Esophagus muscularis mucosa (tissue), 4 donors: ENCODE measurements at regions not wholly inside any gene's neighbourhood (a gene's known extent, or its start where the extent isn't known, plus 50 kb on each side); places are given as distances from the start of the nearest gene placed in this dataset.
"Not testable (repeated sequence)": the region's sequence is repeated elsewhere in the genome, so short reads cannot be mapped to it uniquely, and the experiment has no call there.

Experiments
- DNase-seq: peaks from one replicate; pipeline ENCODE4 v3.0.0-alpha.2; 2017; ENCODE audit errors: extremely low spot score
- H3K27ac ChIP-seq, 4 donors: fragments of 200-600 bp; sonication (generic); replicated peaks in 1 of 4; 1 replicate in 3 of 4; 2 replicates in 1 of 4; pipeline ENCODE4 v1.5.1; 2016 to 2019; ENCODE audit warnings: mild to moderate bottlenecking in 1 of 4
- H3K27me3 ChIP-seq, 4 donors: fragments of 200-600 bp; sonication (generic); one replicate each; pipeline versions ENCODE4 v1.5.1 to v1.6.0; 2016 to 2019
- H3K36me3 ChIP-seq, 4 donors: fragments of 200-600 bp; sonication (generic); one replicate each; pipeline ENCODE4 v1.5.1; 2016 to 2019
- H3K4me1 ChIP-seq, 4 donors: fragments of 200-600 bp; sonication (generic); one replicate each; pipeline ENCODE4 v1.5.1; 2016 to 2019
- H3K4me3 ChIP-seq, 4 donors: fragments of 200-600 bp; sonication (generic); 1 replicate in 2 of 4; 2 replicates in 2 of 4; pipeline ENCODE4 v1.5.1; 2016 to 2019; ENCODE audit warnings: mild to moderate bottlenecking in 4 of 4, moderate library complexity in 1 of 4
- H3K9me3 ChIP-seq, 4 donors: fragments of 200-600 bp; sonication (generic); 1 replicate in 3 of 4; 2 replicates in 1 of 4; pipeline ENCODE4 v1.5.1; 2016 to 2019
- EP300 ChIP-seq: sonication (generic); formaldehyde crosslinking; IDR thresholded peaks from one replicate; pipeline ENCODE4 v1.6.1; 2017; ENCODE audit warnings: antibody characterized with exemption
- POLR2A ChIP-seq: fragments of 450-650 bp; IDR thresholded peaks from one replicate; pipeline ENCODE4 v1.6.1; 2017; ENCODE audit warnings: antibody characterized with exemption, moderate library complexity, mild to moderate bottlenecking, low read depth
- POLR2AphosphoS5 ChIP-seq, 2 donors: sonication (generic); formaldehyde crosslinking; IDR thresholded peaks; one replicate each; pipeline ENCODE4 v1.6.1; 2017; ENCODE audit warnings: antibody characterized with exemption in 2 of 2
- WGBS: methylation state at CpG from one replicate; pipeline ENCODE4 v1.1.5; 2018; 5-methylcytosine and 5-hydroxymethylcytosine counted together
- intact Hi-C: fragments of 100-400 bp; cut with DNase I; formaldehyde crosslinking; loops from one replicate; pipeline ENCODE4 v1.15.1; 2023
- TF ChIP-seq, protein P1 (sequence below), 3 experiments: fragments of 200-600 bp in 2 of 3; fragments of 450-650 bp in 1 of 3; sonication (generic) in 2 of 3; IDR thresholded peaks; one replicate each; pipeline ENCODE4 v1.5.1; 2017 to 2019; ENCODE audit warnings: antibody characterized with exemption in 3 of 3, mild to moderate bottlenecking in 2 of 3, moderate library complexity in 1 of 3

DNA sequence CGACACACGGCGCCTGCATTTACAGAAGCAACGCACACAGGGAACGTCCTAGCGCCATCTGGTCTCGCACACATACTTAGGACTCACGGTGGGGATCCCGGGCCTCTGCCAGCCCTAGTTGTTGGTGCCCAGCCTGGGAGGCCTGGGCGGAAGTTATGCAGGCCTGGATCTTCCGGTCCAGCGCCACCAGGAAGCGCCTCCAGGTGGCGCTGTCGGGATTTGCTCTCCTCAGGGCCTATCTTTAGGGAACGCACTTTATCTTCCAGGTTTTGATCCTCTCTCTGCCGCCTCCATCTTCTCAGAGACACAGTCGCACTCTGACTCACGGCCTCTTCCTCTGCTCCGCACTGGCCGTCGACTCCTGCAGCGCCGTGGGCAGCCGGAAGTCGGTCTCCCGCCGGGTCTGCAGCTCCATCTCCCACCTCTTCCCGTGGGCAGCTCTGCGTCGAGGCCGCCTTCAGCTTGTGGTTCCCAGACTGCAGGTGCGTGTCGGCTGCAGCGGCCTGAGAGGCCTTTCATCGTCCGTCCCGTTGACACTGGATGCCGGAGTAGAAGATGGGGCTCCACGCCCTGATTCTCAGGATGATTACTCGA, 760.4 kb downstream of the TMEM121 start:
- H3K4me1 ChIP-seq = no peaks in the 10 kb centered on the region
- WGBS = 80% methylated on average over 35 of the region's 41 CpGs
- H3K27ac ChIP-seq = no peak overlapping the region
- H3K9me3 ChIP-seq = no peaks in the 10 kb centered on the region
- no peak overlapping the region for H3K4me3 ChIP-seq
- TF ChIP-seq POLR2AphosphoS5 (IDR thresholded peaks at IDR 0.05) = no peak
- no peak for DNase-seq
- intact Hi-C loops = no loop called here
- H3K27me3 ChIP-seq = peaks cover 0 to 22% (median 0%) of the 10 kb centered on the region in 4 donors
- H3K36me3 ChIP-seq = no peaks in the 10 kb centered on the region

DNA sequence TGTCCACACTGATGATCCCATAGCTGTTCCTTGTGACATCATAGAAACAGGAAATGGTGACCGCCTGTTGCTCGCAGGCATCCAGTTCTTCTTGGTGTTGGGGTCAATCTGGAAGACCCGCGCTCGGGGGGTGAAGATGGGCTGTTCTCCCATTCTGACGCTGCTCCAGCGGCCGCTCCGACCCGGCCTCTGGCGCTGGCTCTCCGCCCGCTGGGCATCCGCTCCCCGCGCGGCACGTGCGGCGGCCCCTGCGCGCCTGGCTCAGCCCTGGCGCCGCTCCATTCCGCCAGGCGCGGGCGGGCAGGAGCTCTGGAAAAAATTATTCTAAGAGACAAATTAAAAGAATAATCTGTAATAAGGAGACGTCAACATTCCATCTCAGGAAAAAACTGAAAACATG, 761.1 kb downstream of the TMEM121 start:
- Histone ChIP-seq H3K4me1 (no peaks in the 10 kb centered on the region), H3K36me3 (no peaks in the 10 kb centered on the region), H3K9me3 (no peaks in the 10 kb centered on the region), H3K4me3 (no peak overlapping the region), H3K27me3 (peaks cover 0 to 24% (median 0%) of the 10 kb centered on the region in 4 donors), H3K27ac (no peak overlapping the region)
- intact Hi-C loops = no loop called here
- WGBS = 88% methylated on average over 29 of the region's 29 CpGs
- TF ChIP-seq POLR2AphosphoS5 (IDR thresholded peaks at IDR 0.05) = no peak
- no peak for DNase-seq

DNA sequence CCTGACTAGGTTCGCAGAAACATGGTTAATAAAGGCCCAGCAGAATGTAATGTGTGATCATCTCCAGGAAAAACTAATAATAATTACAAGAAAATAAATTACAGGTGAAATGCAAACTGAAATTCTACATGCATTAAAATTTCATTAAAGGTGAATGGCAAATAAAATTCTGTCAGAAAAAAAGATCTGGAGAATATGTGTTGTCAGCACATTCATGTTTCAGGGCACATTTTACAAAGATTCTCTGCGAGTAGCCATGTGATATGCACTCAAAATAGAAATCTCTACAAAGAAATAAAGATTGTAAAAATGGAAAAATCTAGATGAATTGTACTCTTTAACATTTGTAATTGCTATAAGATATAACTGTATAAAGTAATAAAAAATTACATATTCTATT, 765.2 kb downstream of the TMEM121 start:
- WGBS = 53% methylated on average over 2 of the region's 2 CpGs
- H3K9me3 ChIP-seq = no peaks in the 10 kb centered on the region
- H3K36me3 ChIP-seq = no peaks in the 10 kb centered on the region
- no peak for DNase-seq
- no peak overlapping the region for H3K4me3 ChIP-seq
- H3K27me3 ChIP-seq = peaks cover 0 to 29% (median 0%) of the 10 kb centered on the region in 4 donors
- intact Hi-C loops = no loop called here
- H3K27ac ChIP-seq = no peak overlapping the region
- TF ChIP-seq POLR2AphosphoS5 (IDR thresholded peaks at IDR 0.05) (no peak), EP300 (no peak), POLR2A (no peak)
- TF ChIP-seq, protein P1, sequence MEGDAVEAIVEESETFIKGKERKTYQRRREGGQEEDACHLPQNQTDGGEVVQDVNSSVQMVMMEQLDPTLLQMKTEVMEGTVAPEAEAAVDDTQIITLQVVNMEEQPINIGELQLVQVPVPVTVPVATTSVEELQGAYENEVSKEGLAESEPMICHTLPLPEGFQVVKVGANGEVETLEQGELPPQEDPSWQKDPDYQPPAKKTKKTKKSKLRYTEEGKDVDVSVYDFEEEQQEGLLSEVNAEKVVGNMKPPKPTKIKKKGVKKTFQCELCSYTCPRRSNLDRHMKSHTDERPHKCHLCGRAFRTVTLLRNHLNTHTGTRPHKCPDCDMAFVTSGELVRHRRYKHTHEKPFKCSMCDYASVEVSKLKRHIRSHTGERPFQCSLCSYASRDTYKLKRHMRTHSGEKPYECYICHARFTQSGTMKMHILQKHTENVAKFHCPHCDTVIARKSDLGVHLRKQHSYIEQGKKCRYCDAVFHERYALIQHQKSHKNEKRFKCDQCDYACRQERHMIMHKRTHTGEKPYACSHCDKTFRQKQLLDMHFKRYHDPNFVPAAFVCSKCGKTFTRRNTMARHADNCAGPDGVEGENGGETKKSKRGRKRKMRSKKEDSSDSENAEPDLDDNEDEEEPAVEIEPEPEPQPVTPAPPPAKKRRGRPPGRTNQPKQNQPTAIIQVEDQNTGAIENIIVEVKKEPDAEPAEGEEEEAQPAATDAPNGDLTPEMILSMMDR (IDR thresholded peaks at IDR 0.05) = no peak
- no peaks in the 10 kb centered on the region for H3K4me1 ChIP-seq

DNA sequence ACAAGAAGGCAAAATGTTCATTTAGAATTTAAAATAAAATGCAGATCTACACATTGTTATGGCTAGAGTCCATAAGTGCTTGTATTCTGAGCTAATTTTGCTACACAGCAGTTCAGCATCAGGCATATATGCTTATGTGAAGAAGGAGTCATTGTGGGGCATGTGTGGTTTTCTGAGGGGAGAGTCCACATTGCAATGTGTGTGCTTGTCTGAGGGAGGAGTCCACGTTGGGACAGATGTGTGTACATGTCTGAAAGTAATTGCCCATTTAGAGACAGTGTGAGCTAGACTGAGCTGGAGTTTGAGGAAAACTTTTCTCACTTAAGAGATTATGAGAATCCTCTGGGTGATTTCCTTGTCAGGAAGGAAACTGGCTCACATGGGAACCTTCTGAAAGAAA, 767.9 kb downstream of the TMEM121 start:
- Histone ChIP-seq H3K4me1 (no peaks in the 10 kb centered on the region), H3K4me3 (no peak overlapping the region), H3K27me3 (peaks cover 0 to 13% (median 0%) of the 10 kb centered on the region in 4 donors), H3K27ac (no peak overlapping the region), H3K9me3 (peaks cover 0 to 6% (median 0%) of the 10 kb centered on the region in 4 donors), H3K36me3 (no peaks in the 10 kb centered on the region)
- intact Hi-C loops = no loop called here
- 20% methylated on average over 1 of the region's 1 CpG for WGBS
- TF ChIP-seq POLR2AphosphoS5 (IDR thresholded peaks at IDR 0.05) (no peak), POLR2A (no peak), EP300 (no peak)
- TF ChIP-seq, protein P1 (IDR thresholded peaks at IDR 0.05) = no peak
- DNase-seq = no peak

DNA sequence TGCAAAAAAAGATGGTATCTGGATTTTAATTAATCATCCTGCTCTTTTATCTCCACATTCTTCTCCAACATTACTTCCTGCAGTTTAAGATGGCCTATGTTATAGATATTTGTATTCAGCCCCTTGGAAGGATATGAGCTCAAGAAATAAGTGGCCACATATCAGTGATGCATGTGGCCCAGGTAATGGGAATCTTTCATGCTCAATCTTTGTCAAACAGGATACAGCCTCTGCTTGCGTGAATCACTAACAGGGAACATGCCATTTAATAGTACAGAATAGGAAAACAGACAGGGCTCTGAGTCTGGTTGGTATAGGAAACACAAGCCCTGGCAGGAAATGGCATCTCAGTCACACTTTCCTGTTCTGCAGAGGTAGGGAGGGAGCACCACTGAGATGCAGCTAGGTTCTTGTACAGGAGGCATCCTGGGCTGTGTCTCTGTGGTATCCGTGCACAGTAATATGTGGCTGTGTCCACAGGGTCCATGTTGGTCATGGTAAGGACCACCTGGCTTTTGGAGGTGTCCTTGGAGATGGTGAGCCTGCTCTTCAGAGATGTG, 774.6 kb downstream of the TMEM121 start:
- WGBS = 67% methylated on average over 1 of the region's 2 CpGs
- DNase-seq, H3K9me3 ChIP-seq, H3K27ac ChIP-seq, H3K4me1 ChIP-seq, H3K36me3 ChIP-seq, intact Hi-C loops, H3K4me3 ChIP-seq: not testable (repeated sequence)
- H3K27me3 ChIP-seq = peaks cover 0 to 11% (median 0%) of the 10 kb centered on the region in 4 donors

DNA sequence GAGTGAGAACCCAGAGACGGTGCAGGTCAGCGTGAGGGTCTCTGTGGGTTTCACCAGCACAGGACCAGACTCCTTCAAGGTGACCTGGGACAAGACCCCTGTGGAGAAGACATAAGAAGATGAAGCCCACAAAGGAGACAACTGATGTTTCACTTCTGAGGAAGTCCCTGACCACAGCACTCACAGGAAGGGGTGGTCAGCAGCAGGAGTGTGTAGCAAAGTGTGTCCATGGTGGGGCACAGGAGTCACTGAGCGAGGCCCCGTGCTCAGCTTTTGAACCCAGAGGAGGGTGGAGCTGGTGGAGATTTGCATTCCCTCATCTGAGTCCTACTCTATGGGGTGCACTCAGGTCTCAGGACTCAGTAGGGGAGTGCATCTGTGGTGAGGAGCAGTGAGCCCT, 775.2 kb downstream of the TMEM121 start:
- peaks cover 0 to 12% (median 0%) of the 10 kb centered on the region in 4 donors for H3K27me3 ChIP-seq
- H3K9me3 ChIP-seq, H3K4me1 ChIP-seq, H3K36me3 ChIP-seq, H3K27ac ChIP-seq, H3K4me3 ChIP-seq, DNase-seq, intact Hi-C loops: not testable (repeated sequence)
- whole genome bisulfite sequencing = 76% methylated on average over 4 of the region's 4 CpGs

DNA sequence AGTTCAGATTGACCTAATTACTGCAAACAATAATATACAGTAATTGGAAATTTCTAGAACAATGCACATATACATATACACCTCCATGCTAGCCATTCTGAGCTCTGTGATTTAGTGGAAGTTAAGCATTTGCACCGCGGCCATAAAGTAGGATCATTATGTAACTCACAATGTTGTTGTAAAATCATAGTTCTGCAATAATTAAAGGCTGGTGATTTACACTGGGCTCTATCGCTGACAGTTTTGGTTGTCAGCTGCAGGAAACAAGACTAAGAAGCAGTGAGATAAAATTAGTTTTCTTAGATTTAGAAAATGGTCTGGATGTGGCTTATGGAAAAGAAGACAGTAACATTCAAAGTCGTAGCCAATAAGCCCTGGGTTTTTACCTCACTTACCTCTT, 776.3 kb downstream of the TMEM121 start:
- Histone ChIP-seq H3K27ac (no peak overlapping the region), H3K4me3 (no peak overlapping the region), H3K4me1 (no peaks in the 10 kb centered on the region), H3K9me3 (peaks cover 0 to 6% (median 0%) of the 10 kb centered on the region in 4 donors), H3K36me3 (no peaks in the 10 kb centered on the region), H3K27me3 (peaks cover 0 to 14% (median 0%) of the 10 kb centered on the region in 4 donors)
- intact Hi-C loops = no loop called here
- TF ChIP-seq EP300 (no peak), POLR2A (no peak), POLR2AphosphoS5 (IDR thresholded peaks at IDR 0.05) (no peak)
- TF ChIP-seq, protein P1 (IDR thresholded peaks at IDR 0.05) = no peak
- whole genome bisulfite sequencing = 64% methylated on average over 4 of the region's 4 CpGs
- DNase-seq = no peak
